ENCODE measurements at regions not wholly inside any gene's neighbourhood (a gene's known extent, or its start where the extent isn't known, plus 50 kb on each side); places are given as distances from the start of the nearest gene placed in this dataset.
"Not testable (repeated sequence)": the region's sequence is repeated elsewhere in the genome, so short reads cannot be mapped to it uniquely, and the experiment has no call there.

GRCh38 chr5:130836729-130837649 lies 328.1 kb downstream of the HINT1 start:
- POLR2A ChIA-PET = no interaction called here
- H3K4me3 ChIP-seq (ENCODE audit: low read depth, low read length) = no peak overlapping the region
- no peaks in the 10 kb centered on the region for H3K36me3 ChIP-seq (ENCODE audit: control insufficient read depth in 2 of 2, insufficient read depth in 1 of 2, low read length in 2 of 2)
- H3K27ac ChIP-seq (ENCODE audit: extremely low read depth, low read depth, low read length) = no peak overlapping the region
- no peaks in the 10 kb centered on the region for H3K4me1 ChIP-seq (ENCODE audit: control insufficient read depth, insufficient read depth, low read length)
- CTCF ChIA-PET = no interaction called here
- H3K9me3 ChIP-seq (ENCODE audit: control insufficient read depth, insufficient read depth, low read depth, low read length) = no peaks in the 10 kb centered on the region
- no peak for TF ChIP-seq ZFP3 (tag by site-specific recombination; IDR thresholded peaks at IDR 0.05; ENCODE audit: low read depth)
- no peak for TF ChIP-seq ZNF529 (tag by site-specific recombination; IDR thresholded peaks at IDR 0.05; ENCODE audit: insufficient replicate concordance)
- no peak for TF ChIP-seq ZNF214 (tag by site-specific recombination; IDR thresholded peaks at IDR 0.05; ENCODE audit: borderline replicate concordance)
- TF ChIP-seq BCL6B (tag by site-specific recombination; IDR thresholded peaks at IDR 0.05) = no peak
- no peak for TF ChIP-seq PRDM2 (tag by site-specific recombination; IDR thresholded peaks at IDR 0.05; ENCODE audit: borderline replicate concordance)

- POLR2A ChIA-PET; H3K36me3 ChIP-seq (ENCODE audit: control insufficient read depth in 2 of 2, insufficient read depth in 1 of 2, low read length in 2 of 2); H3K4me1 ChIP-seq (ENCODE audit: control insufficient read depth, insufficient read depth, low read length); CTCF ChIA-PET; H3K9me3 ChIP-seq (ENCODE audit: control insufficient read depth, insufficient read depth, low read depth, low read length); H3K4me3 ChIP-seq (ENCODE audit: low read depth, low read length); H3K27ac ChIP-seq (ENCODE audit: extremely low read depth, low read depth, low read length): not testable (repeated sequence)
Measured at GRCh38 chr5:130817598-130818384, 347.3 kb downstream of the HINT1 start.

- CTCF ChIA-PET = interaction anchor here (0.5 kb wide), 1 partner anchor 294 kb away, joined by 3 read pairs; no protein-coding TSS in a partner anchor
- no peaks in the 10 kb centered on the region for H3K9me3 ChIP-seq (ENCODE audit: control insufficient read depth, insufficient read depth, low read depth, low read length)
- no peaks in the 10 kb centered on the region for H3K36me3 ChIP-seq (ENCODE audit: control insufficient read depth in 2 of 2, insufficient read depth in 1 of 2, low read length in 2 of 2)
- H3K4me3 ChIP-seq (ENCODE audit: low read depth, low read length) = no peak overlapping the region
- TF ChIP-seq ZBTB48 (tag by site-specific recombination; IDR thresholded peaks at IDR 0.05) = no peak
- no peak for TF ChIP-seq MZF1 (tag by site-specific recombination; IDR thresholded peaks at IDR 0.05; ENCODE audit: borderline replicate concordance)
- no peak for TF ChIP-seq SP2 (tag by site-specific recombination; IDR thresholded peaks at IDR 0.05)
- TF ChIP-seq ZNF449 (tag by site-specific recombination; IDR thresholded peaks at IDR 0.05) = no peak
- no peak for TF ChIP-seq ZNF548 (tag by site-specific recombination; IDR thresholded peaks at IDR 0.05)
- TF ChIP-seq WT1 (tag by site-specific recombination; IDR thresholded peaks at IDR 0.05) = no peak
- TF ChIP-seq ZNF24 (tag by site-specific recombination; IDR thresholded peaks at IDR 0.05) = no peak
- TF ChIP-seq ZBTB21 (tag by site-specific recombination; IDR thresholded peaks at IDR 0.05) = no peak
- no peak overlapping the region for H3K27ac ChIP-seq (ENCODE audit: extremely low read depth, low read depth, low read length)
- POLR2A ChIA-PET = no interaction called here
- H3K4me1 ChIP-seq (ENCODE audit: control insufficient read depth, insufficient read depth, low read length) = no peaks in the 10 kb centered on the region
Measured at GRCh38 chr5:130815246-130815645, 349.8 kb downstream of the HINT1 start.
